ENCODE measurements at regions not wholly inside any gene's neighbourhood (a gene's known extent, or its start where the extent isn't known, plus 50 kb on each side); places are given as distances from the start of the nearest gene placed in this dataset.
A peak's percentile ranks its signal among the peaks of the same experiment; 100 is the strongest.
"Not testable (repeated sequence)": the region's sequence is repeated elsewhere in the genome, so short reads cannot be mapped to it uniquely, and the experiment has no call there.

DNA sequence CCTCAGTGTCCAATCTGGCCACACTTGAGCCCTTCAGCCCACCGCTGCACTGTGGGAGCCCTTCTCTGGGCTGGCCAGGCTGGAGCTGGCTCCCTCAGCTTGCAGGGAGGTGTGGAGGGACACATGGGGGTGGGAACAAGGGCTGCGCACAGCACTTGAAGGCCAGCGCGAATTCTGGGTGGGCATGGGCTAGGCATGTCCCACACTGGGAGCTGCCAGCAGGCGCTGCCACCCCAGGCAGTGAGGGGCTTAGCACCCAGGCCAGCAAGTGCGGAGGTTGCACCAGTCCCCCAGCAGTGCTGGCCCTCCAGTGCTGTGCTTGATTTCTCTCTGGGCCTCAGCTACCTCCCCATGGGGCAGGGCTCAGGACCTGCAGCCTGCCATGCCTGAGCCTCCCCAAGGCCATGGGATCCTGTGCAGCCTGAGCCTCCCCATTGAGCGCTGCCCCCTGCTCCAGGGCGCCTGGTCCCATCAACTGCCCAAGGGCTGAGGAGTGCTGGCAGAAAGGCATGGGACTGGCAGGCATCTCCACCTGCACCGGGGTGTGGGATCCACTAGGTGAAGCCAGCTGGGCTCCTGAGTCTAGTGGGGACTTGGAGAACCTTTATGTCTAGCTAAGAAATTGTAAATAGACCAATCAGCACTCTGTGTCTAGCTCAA, 148.2 kb downstream of the EMB start:
- Histone ChIP-seq H3K36me3 (no peaks in the 10 kb centered on the region), H3K4me1 (no peaks in the 10 kb centered on the region), H3K4me3 (ENCODE audit: low read depth, low read length) (no peak overlapping the region), H3K9me3 (no peaks in the 10 kb centered on the region), H3K27me3 (no peaks in the 10 kb centered on the region)
- DNase-seq: peak; percentile 1
- TF ChIP-seq, protein P1, sequence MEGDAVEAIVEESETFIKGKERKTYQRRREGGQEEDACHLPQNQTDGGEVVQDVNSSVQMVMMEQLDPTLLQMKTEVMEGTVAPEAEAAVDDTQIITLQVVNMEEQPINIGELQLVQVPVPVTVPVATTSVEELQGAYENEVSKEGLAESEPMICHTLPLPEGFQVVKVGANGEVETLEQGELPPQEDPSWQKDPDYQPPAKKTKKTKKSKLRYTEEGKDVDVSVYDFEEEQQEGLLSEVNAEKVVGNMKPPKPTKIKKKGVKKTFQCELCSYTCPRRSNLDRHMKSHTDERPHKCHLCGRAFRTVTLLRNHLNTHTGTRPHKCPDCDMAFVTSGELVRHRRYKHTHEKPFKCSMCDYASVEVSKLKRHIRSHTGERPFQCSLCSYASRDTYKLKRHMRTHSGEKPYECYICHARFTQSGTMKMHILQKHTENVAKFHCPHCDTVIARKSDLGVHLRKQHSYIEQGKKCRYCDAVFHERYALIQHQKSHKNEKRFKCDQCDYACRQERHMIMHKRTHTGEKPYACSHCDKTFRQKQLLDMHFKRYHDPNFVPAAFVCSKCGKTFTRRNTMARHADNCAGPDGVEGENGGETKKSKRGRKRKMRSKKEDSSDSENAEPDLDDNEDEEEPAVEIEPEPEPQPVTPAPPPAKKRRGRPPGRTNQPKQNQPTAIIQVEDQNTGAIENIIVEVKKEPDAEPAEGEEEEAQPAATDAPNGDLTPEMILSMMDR (IDR thresholded peaks at IDR 0.05; ENCODE audit: low read depth, low read length): no peak

DNA sequence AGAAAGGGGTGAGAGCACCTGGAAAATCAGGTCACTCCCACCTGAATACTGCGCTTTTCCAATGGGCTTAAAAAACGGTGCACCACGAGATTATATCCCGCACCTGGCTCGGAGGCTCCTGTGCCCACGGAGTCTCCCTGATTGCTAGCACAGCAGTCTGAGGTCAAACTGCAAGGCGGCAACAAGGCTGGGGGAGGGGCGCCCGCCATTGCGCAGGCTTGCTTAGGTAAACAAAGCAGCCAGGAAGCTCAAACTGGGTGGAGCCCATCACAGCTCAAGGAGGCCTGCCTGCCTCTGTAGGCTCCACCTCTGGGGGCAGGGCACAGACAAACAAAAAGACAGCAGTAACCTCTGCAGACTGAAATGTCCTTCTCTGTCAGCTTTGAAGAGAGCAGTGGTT, 160.6 kb downstream of the EMB start:
- not testable (repeated sequence) for H3K9me3 ChIP-seq; H3K4me3 ChIP-seq (ENCODE audit: low read depth, low read length); H3K4me1 ChIP-seq; H3K36me3 ChIP-seq; H3K27me3 ChIP-seq; DNase-seq
